Endothelial cell of umbilical vein (primary cell): ENCODE measurements at regions not wholly inside any gene's neighbourhood (a gene's known extent, or its start where the extent isn't known, plus 50 kb on each side); places are given as distances from the start of the nearest gene placed in this dataset.
A peak's percentile ranks its signal among the peaks of the same experiment; 100 is the strongest.

Source experiments
- BruUV-seq: library from RNA; stranded (reverse); fragments of 400-500 nt; replicated peaks from 2 replicates; lab custom pipeline; 2021; lab: Mats Ljungman, UMichigan
- CTCF ChIA-PET: fragments of 300-600, 350-600 bp; sonication (Branson Sonifier 250); formaldehyde crosslinking; loops from one replicate; lab custom pipeline; 2021; ENCODE audit warnings: antibody characterized with exemption, inconsistent platforms; lab: Charles Lee
- POLR2A ChIA-PET: fragments of 300-600, 350-600 bp; sonication (Branson Sonifier 250); formaldehyde crosslinking; loops from one replicate; lab custom pipeline; 2021; ENCODE audit warnings: antibody characterized with exemption, inconsistent platforms; lab: Charles Lee
- DNase-seq: peaks from one replicate; pipeline ENCODE4 v3.0.0-alpha.2; 2011; ENCODE audit warnings: low read depth, low spot score
- FAIRE-seq: peaks from 2 replicates; lab custom pipeline; 2011; peaks lifted over from hg19 to GRCh38; lab: Jason Lieb, UNC
- H2AFZ ChIP-seq: 2 replicates; pipeline ENCODE4 v1.6.0; 2012; ENCODE audit warnings: low read depth, low read length, control low read depth, inconsistent platforms
- H3K27ac ChIP-seq: 2 replicates; pipeline ENCODE4 v1.5.1; 2011; ENCODE audit warnings: low read depth, mild to moderate bottlenecking, control low read depth, low read length, moderate library complexity; ENCODE audit not compliant: insufficient read depth
- H3K27me3 ChIP-seq, 2 experiments: 2 replicates each; pipeline versions ENCODE4 v1.6.0 to v1.6.1; 2011; ENCODE audit warnings: low read length in 2 of 2, mixed read lengths in 1 of 2; ENCODE audit not compliant: control insufficient read depth in 2 of 2, insufficient read depth in 2 of 2
- H3K36me3 ChIP-seq, 2 experiments: 2 replicates in 1 of 2; 3 replicates in 1 of 2; pipeline ENCODE4 v1.5.1; 2011; ENCODE audit warnings: low read length in 2 of 2, mild to moderate bottlenecking in 1 of 2, moderate library complexity in 1 of 2; ENCODE audit not compliant: control insufficient read depth in 2 of 2, insufficient read depth in 2 of 2; ENCODE audit errors: extremely low read depth in 1 of 2
- H3K4me1 ChIP-seq: 3 replicates; pipeline ENCODE4 v1.5.1; 2011; ENCODE audit warnings: mild to moderate bottlenecking, low read length; ENCODE audit not compliant: control insufficient read depth, insufficient read depth; ENCODE audit errors: extremely low read depth
- H3K4me2 ChIP-seq: 2 replicates; pipeline ENCODE4 v1.6.1; 2011; ENCODE audit warnings: low read length, control low read depth, mixed read lengths; ENCODE audit not compliant: insufficient read depth
- H3K4me3 ChIP-seq, 3 experiments: fragments of 200-600 bp in 1 of 3; sonication (generic), shearing (Covaris generic) in 1 of 3; replicated peaks in 1 of 3; 2 replicates each; pipeline ENCODE4 v1.5.1; 2011 to 2016; ENCODE audit warnings: control low read depth in 3 of 3, low read length in 3 of 3, mild to moderate bottlenecking in 2 of 3, inconsistent platforms in 1 of 3, low read depth in 1 of 3, moderate library complexity in 1 of 3; ENCODE audit not compliant: insufficient read depth in 1 of 3
- H3K79me2 ChIP-seq: 2 replicates; pipeline ENCODE4 v1.6.0; 2012; ENCODE audit warnings: low read length, inconsistent platforms; ENCODE audit not compliant: control insufficient read depth, insufficient read depth
- H3K9ac ChIP-seq: replicated peaks from 2 replicates; pipeline ENCODE3; 2011; ENCODE audit warnings: low read length, control low read depth; ENCODE audit not compliant: insufficient read depth; ENCODE audit errors: extremely low read depth
- H3K9me1 ChIP-seq: replicated peaks from 3 replicates; pipeline ENCODE4 v1.6.0; 2011; ENCODE audit warnings: mild to moderate bottlenecking, low read length; ENCODE audit not compliant: control insufficient read depth, insufficient read depth; ENCODE audit errors: extremely low read depth
- H3K9me3 ChIP-seq: replicated peaks from 2 replicates; pipeline ENCODE4 v1.5.1; 2012; ENCODE audit warnings: low read length, inconsistent platforms; ENCODE audit not compliant: control insufficient read depth, insufficient read depth
- H4K20me1 ChIP-seq: replicated peaks from 2 replicates; pipeline ENCODE3; 2011; ENCODE audit warnings: mild to moderate bottlenecking, low read length; ENCODE audit not compliant: control insufficient read depth, insufficient read depth; ENCODE audit errors: extremely low read depth
- CTCF ChIP-seq, 2 donors: IDR thresholded peaks; 1 replicate in 1 of 2; 2 replicates in 1 of 2; pipeline ENCODE4 v1.5.1; 2011; ENCODE audit warnings: low read length in 2 of 2, mild to moderate bottlenecking in 2 of 2, moderate library complexity in 2 of 2, control low read depth in 1 of 2, inconsistent platforms in 1 of 2, low read depth in 1 of 2; ENCODE audit not compliant: insufficient read depth in 1 of 2; ENCODE audit errors: extremely low read depth in 1 of 2
- EZH2 ChIP-seq: IDR thresholded peaks from 2 replicates; pipeline ENCODE4 v1.6.1; 2012; ENCODE audit warnings: borderline replicate concordance, low read depth, mild to moderate bottlenecking, moderate library complexity, low read length, inconsistent platforms; ENCODE audit not compliant: severe bottlenecking
- FOS ChIP-seq: IDR thresholded peaks from 2 replicates; pipeline ENCODE4 v1.6.1; 2011; ENCODE audit warnings: mild to moderate bottlenecking, low read length, moderate library complexity, borderline replicate concordance; ENCODE audit not compliant: insufficient read depth
- GATA2 ChIP-seq: IDR thresholded peaks from 2 replicates; pipeline ENCODE4 v1.7.0; 2011; ENCODE audit warnings: low read depth, mild to moderate bottlenecking, moderate library complexity, mixed read lengths, low read length; ENCODE audit not compliant: insufficient read length, insufficient read depth
- JUN ChIP-seq: IDR thresholded peaks from 2 replicates; pipeline ENCODE4 v1.6.1; 2011; ENCODE audit warnings: borderline replicate concordance, low read depth; ENCODE audit not compliant: insufficient read length, insufficient read depth
- MAX ChIP-seq: IDR thresholded peaks from 2 replicates; pipeline ENCODE4 v1.6.1; 2011; ENCODE audit not compliant: insufficient read depth, insufficient read length
- MYC ChIP-seq: IDR thresholded peaks from one replicate; pipeline ENCODE4 v1.6.1; 2011; ENCODE audit warnings: mild to moderate bottlenecking, low read depth, low read length
- POLR2A ChIP-seq: IDR thresholded peaks from 2 replicates; pipeline ENCODE4 v1.6.1; 2012; ENCODE audit warnings: low read depth, mild to moderate bottlenecking, control low read depth, low read length
- POLR2AphosphoS5 ChIP-seq: IDR thresholded peaks from 2 replicates; pipeline ENCODE4 v1.6.1; 2012; ENCODE audit warnings: low read depth, mild to moderate bottlenecking, control low read depth, low read length, moderate library complexity; ENCODE audit not compliant: insufficient read depth
- dilution Hi-C: fragments of 300-500 bp; cut with MboI; formaldehyde crosslinking; loops from one replicate; pipeline ENCODE4 v1.15.0; 2019; ENCODE audit warnings: low sequenced_read_pairs; ENCODE audit not compliant: extremely low pct_ligation_motif_present
- intact Hi-C: fragments of 100-400 bp; cut with micrococcal nuclease; formaldehyde crosslinking; loops from one replicate; pipeline ENCODE4 v1.10.0; 2022

- TF ChIP-seq CTCF (IDR thresholded peaks at IDR 0.05; ENCODE audit: extremely low read depth in 1 of 2, insufficient read depth in 1 of 2, low read depth in 1 of 2, low read length in 2 of 2) (peak; percentile 58 to 64), MYC (no peak)
- FAIRE-seq (peak; percentile 74), DNase-seq (peak; percentile 55)
- dilution Hi-C loops: no loop called here
- H3K79me2 ChIP-seq: no peaks in the 10 kb centered on the region
- H3K27me3 ChIP-seq: no peaks in the 10 kb centered on the region
- no peaks in the 10 kb centered on the region for H3K9me1 ChIP-seq
- no peaks in the 10 kb centered on the region for H3K9me3 ChIP-seq
- no peak overlapping the region for H3K4me3 ChIP-seq
- no peak overlapping the region for H3K27ac ChIP-seq
- CTCF ChIA-PET: interaction anchor here (0.7 to 3.4 kb wide), 18 partner anchors 10 to 1258 kb away, joined by 3 to 34 read pairs (median 5); no protein-coding TSS in a partner anchor
- peak overlapping the region; percentile 62 for H2AFZ ChIP-seq
- no peak overlapping the region for H3K4me2 ChIP-seq
- H3K4me1 ChIP-seq: no peaks in the 10 kb centered on the region
- no peak overlapping the region for H3K9ac ChIP-seq
- no TSS peak for BruUV-seq
- intact Hi-C loops: loop anchor here (1.0 to 10.0 kb wide), 5 partner anchors 213 to 1258 kb away; no protein-coding TSS in a partner anchor
- H4K20me1 ChIP-seq: no peaks in the 10 kb centered on the region
- POLR2A ChIA-PET: no interaction called here
- H3K36me3 ChIP-seq: no peaks in the 10 kb centered on the region
Measured at GRCh38 chr7:116122972-116123595, 87.3 kb upstream of the TES start.

GRCh38 chr7:116128139-116128538 is 82.2 kb upstream of the TES start:
- H3K9ac ChIP-seq: no peak overlapping the region
- TF ChIP-seq POLR2AphosphoS5 (no peak), FOS (no peak), POLR2A (no peak), GATA2 (no peak), JUN (no peak), EZH2 (no peak), MYC (no peak), MAX (no peak), CTCF (IDR thresholded peaks at IDR 0.05; ENCODE audit: extremely low read depth in 1 of 2, insufficient read depth in 1 of 2, low read depth in 1 of 2, low read length in 2 of 2) (no peak)
- no peaks in the 10 kb centered on the region for H3K9me1 ChIP-seq
- no peaks in the 10 kb centered on the region for H4K20me1 ChIP-seq
- dilution Hi-C loops: no loop called here
- no TSS peak for BruUV-seq
- H3K4me3 ChIP-seq: no peak overlapping the region
- no peak for FAIRE-seq
- no peak overlapping the region for H3K4me2 ChIP-seq
- intact Hi-C loops: loop anchor here (10.0 kb wide), 1 partner anchor 773 kb away; no protein-coding TSS in a partner anchor
- ChIA-PET CTCF (interaction anchor here (0.9 to 1.2 kb wide), 3 partner anchors 10 to 44 kb away, joined by 3 to 4 read pairs (median 3); no protein-coding TSS in a partner anchor), POLR2A (no interaction called here)
- no peaks in the 10 kb centered on the region for H3K9me3 ChIP-seq
- no peaks in the 10 kb centered on the region for H3K4me1 ChIP-seq
- no peaks in the 10 kb centered on the region for H3K79me2 ChIP-seq
- no peak for DNase-seq
- no peaks in the 10 kb centered on the region for H3K27me3 ChIP-seq
- H3K27ac ChIP-seq: no peak overlapping the region
- H2AFZ ChIP-seq: no peak overlapping the region
- H3K36me3 ChIP-seq: no peaks in the 10 kb centered on the region
